ENCODE measurements at regions not wholly inside any gene's neighbourhood (a gene's known extent, or its start where the extent isn't known, plus 50 kb on each side); places are given as distances from the start of the nearest gene placed in this dataset.

DNA sequence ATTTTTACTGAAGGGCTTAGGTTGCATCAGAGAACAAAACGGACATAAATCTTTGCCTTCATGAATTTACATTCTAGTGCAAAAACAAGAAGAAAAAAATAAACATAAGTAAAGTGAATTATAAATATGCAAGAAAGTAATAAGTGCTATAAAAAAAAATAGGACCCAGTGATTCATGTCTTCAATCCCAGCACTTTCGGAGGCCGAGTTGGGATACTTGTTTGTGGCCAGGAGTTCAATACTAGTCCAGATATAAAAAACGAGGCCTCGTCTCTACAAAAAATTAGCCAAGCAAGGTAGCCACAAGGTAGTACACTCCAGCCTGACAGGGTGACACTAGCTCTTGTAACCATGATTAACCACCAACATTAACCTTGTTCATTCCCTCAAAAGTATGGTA, 193.5 kb downstream of the SIM1 start:
- H3K4me1 ChIP-seq (ENCODE audit: insufficient read depth, low read length, poor library complexity, severe bottlenecking): no peaks in the 10 kb centered on the region
- no peaks in the 10 kb centered on the region for H3K9me3 ChIP-seq (ENCODE audit: low read depth, low read length, poor library complexity, severe bottlenecking)
- CTCF ChIA-PET: no interaction called here
- intact Hi-C loops (cut with micrococcal nuclease; ENCODE audit: unreplicated experiment): no loop called here
- no peaks in the 10 kb centered on the region for H3K27me3 ChIP-seq (replicated peaks; ENCODE audit: insufficient read depth, low read depth, low read length, poor library complexity)
- H3K36me3 ChIP-seq (ENCODE audit: insufficient read depth, low read length, poor library complexity, severe bottlenecking): no peaks in the 10 kb centered on the region
- no peak overlapping the region for H3K27ac ChIP-seq (ENCODE audit: low read depth, low read length, poor library complexity, severe bottlenecking)
- no peak for TF ChIP-seq EZH2 (IDR thresholded peaks at IDR 0.05; ENCODE audit: borderline replicate concordance, low read depth, low read length, poor library complexity, severe bottlenecking)
- TF ChIP-seq, protein P1, sequence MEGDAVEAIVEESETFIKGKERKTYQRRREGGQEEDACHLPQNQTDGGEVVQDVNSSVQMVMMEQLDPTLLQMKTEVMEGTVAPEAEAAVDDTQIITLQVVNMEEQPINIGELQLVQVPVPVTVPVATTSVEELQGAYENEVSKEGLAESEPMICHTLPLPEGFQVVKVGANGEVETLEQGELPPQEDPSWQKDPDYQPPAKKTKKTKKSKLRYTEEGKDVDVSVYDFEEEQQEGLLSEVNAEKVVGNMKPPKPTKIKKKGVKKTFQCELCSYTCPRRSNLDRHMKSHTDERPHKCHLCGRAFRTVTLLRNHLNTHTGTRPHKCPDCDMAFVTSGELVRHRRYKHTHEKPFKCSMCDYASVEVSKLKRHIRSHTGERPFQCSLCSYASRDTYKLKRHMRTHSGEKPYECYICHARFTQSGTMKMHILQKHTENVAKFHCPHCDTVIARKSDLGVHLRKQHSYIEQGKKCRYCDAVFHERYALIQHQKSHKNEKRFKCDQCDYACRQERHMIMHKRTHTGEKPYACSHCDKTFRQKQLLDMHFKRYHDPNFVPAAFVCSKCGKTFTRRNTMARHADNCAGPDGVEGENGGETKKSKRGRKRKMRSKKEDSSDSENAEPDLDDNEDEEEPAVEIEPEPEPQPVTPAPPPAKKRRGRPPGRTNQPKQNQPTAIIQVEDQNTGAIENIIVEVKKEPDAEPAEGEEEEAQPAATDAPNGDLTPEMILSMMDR (conservative IDR thresholded peaks at IDR 0.05; ENCODE audit: low read depth, low read length): no peak
- no peak overlapping the region for H3K4me3 ChIP-seq (ENCODE audit: low read depth, low read length, poor library complexity, severe bottlenecking)
- BruUV-seq (replicated peaks): no TSS peak
- no peak for DNase-seq (ENCODE audit: low spot score)
- POLR2A ChIA-PET (ENCODE audit: low non-redundant PET): no interaction called here

DNA sequence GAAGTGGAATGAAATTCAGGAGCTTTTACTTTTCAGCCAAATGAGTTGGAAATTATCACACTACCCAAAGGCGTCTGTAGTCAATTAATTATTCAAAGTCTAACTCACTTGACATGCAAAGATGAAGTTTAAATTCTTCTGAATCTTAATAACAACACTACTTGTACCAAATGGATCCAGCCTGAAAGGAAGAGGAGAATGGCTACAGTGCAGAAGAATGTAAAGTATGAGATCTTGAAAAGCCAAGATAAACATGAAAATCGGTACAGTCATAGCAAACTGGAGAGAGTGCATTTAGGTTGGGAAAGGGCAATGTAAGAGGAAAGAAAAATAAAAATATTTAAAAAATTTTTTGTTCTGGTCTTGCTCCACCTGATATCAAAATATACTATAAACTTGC, 195.5 kb downstream of the SIM1 start:
- no peaks in the 10 kb centered on the region for H3K4me1 ChIP-seq (ENCODE audit: insufficient read depth, low read length, poor library complexity, severe bottlenecking)
- no peak overlapping the region for H3K4me3 ChIP-seq (ENCODE audit: low read depth, low read length, poor library complexity, severe bottlenecking)
- no peaks in the 10 kb centered on the region for H3K9me3 ChIP-seq (ENCODE audit: low read depth, low read length, poor library complexity, severe bottlenecking)
- ChIA-PET CTCF (no interaction called here), POLR2A (ENCODE audit: low non-redundant PET) (no interaction called here)
- no peak overlapping the region for H3K27ac ChIP-seq (ENCODE audit: low read depth, low read length, poor library complexity, severe bottlenecking)
- H3K27me3 ChIP-seq (replicated peaks; ENCODE audit: insufficient read depth, low read depth, low read length, poor library complexity): no peaks in the 10 kb centered on the region
- TF ChIP-seq EZH2 (IDR thresholded peaks at IDR 0.05; ENCODE audit: borderline replicate concordance, low read depth, low read length, poor library complexity, severe bottlenecking): no peak
- TF ChIP-seq, protein P1 (conservative IDR thresholded peaks at IDR 0.05; ENCODE audit: low read depth, low read length): no peak
- H3K36me3 ChIP-seq (ENCODE audit: insufficient read depth, low read length, poor library complexity, severe bottlenecking): no peaks in the 10 kb centered on the region
- intact Hi-C loops (cut with micrococcal nuclease; ENCODE audit: unreplicated experiment): no loop called here
- no peak for DNase-seq (ENCODE audit: low spot score)
- no TSS peak for BruUV-seq (replicated peaks)

DNA sequence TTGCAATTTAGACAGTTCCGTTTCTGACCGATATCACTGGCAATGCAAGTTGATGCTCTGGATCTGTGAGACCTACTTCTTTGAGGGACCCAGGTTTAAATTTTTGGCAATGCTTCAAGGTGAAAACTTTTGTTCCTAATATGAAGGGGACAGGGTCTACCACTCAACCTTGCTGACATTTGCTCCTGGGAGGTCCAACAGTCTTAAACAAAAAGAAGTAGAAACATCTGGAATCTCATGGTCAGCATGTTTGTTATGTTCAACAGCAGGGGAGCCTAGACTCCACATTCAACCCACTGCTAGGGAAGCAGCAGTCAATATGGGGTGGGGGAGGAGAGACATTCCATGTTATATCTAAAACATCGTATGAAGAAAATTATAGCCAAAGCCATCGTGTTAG, 196.4 kb downstream of the SIM1 start:
- intact Hi-C loops (cut with micrococcal nuclease; ENCODE audit: unreplicated experiment): no loop called here
- H3K27me3 ChIP-seq (replicated peaks; ENCODE audit: insufficient read depth, low read depth, low read length, poor library complexity): no peaks in the 10 kb centered on the region
- no peak overlapping the region for H3K27ac ChIP-seq (ENCODE audit: low read depth, low read length, poor library complexity, severe bottlenecking)
- no peak for DNase-seq (ENCODE audit: low spot score)
- BruUV-seq (replicated peaks): no TSS peak
- no peaks in the 10 kb centered on the region for H3K4me1 ChIP-seq (ENCODE audit: insufficient read depth, low read length, poor library complexity, severe bottlenecking)
- no peaks in the 10 kb centered on the region for H3K36me3 ChIP-seq (ENCODE audit: insufficient read depth, low read length, poor library complexity, severe bottlenecking)
- no peak for TF ChIP-seq EZH2 (IDR thresholded peaks at IDR 0.05; ENCODE audit: borderline replicate concordance, low read depth, low read length, poor library complexity, severe bottlenecking)
- TF ChIP-seq, protein P1 (conservative IDR thresholded peaks at IDR 0.05; ENCODE audit: low read depth, low read length): no peak
- H3K4me3 ChIP-seq (ENCODE audit: low read depth, low read length, poor library complexity, severe bottlenecking): no peak overlapping the region
- H3K9me3 ChIP-seq (ENCODE audit: low read depth, low read length, poor library complexity, severe bottlenecking): no peaks in the 10 kb centered on the region
- ChIA-PET POLR2A (ENCODE audit: low non-redundant PET) (no interaction called here), CTCF (no interaction called here)

Measured in A673 (cell line).